Parathyroid adenoma (tissue), 2 donors: ENCODE measurements at regions not wholly inside any gene's neighbourhood (a gene's known extent, or its start where the extent isn't known, plus 50 kb on each side); places are given as distances from the start of the nearest gene placed in this dataset.

Source experiments
- H2AFZ ChIP-seq: fragments of 300-600 bp; sonication (generic); one replicate; pipeline ENCODE4 v1.7.0; 2017; ENCODE audit warnings: antibody characterized with exemption, mild to moderate bottlenecking
- H3K27ac ChIP-seq: fragments of 300-600 bp; sonication (generic); one replicate; pipeline ENCODE4 v1.7.0; 2017
- H3K27me3 ChIP-seq: fragments of 300-600 bp; sonication (generic); one replicate; pipeline ENCODE4 v1.7.0; 2017; ENCODE audit warnings: low read length; ENCODE audit not compliant: control insufficient read depth, insufficient read depth
- H3K36me3 ChIP-seq: fragments of 300-600 bp; sonication (generic); one replicate; pipeline ENCODE4 v1.7.0; 2017; ENCODE audit warnings: low read length; ENCODE audit not compliant: control insufficient read depth, insufficient read depth
- H3K4me1 ChIP-seq: fragments of 300-600 bp; sonication (generic); one replicate; pipeline ENCODE4 v1.7.0; 2017; ENCODE audit warnings: control low read depth
- H3K4me2 ChIP-seq: fragments of 300-600 bp; sonication (generic); one replicate; pipeline ENCODE4 v1.7.0; 2017; ENCODE audit warnings: low read length
- H3K4me3 ChIP-seq: fragments of 300-600 bp; sonication (generic); one replicate; pipeline ENCODE4 v1.7.0; 2017; ENCODE audit warnings: low read depth, low read length
- H3K79me2 ChIP-seq: fragments of 300-600 bp; sonication (generic); one replicate; pipeline ENCODE4 v1.7.0; 2017; ENCODE audit warnings: control low read depth
- H3K9ac ChIP-seq: fragments of 300-600 bp; sonication (generic); one replicate; pipeline ENCODE4 v1.7.0; 2017; ENCODE audit warnings: mild to moderate bottlenecking
- H3K9me3 ChIP-seq: fragments of 300-600 bp; sonication (generic); one replicate; pipeline ENCODE4 v1.7.0; 2017; ENCODE audit warnings: low read length; ENCODE audit not compliant: control insufficient read depth
- TF ChIP-seq, protein P1 (sequence below): fragments of 300-600 bp; sonication (generic); IDR thresholded peaks from one replicate; pipeline ENCODE4 v1.7.0; 2017; ENCODE audit warnings: antibody characterized with exemption, mild to moderate bottlenecking
- donor health status: primary hyperparathyroidism.

DNA sequence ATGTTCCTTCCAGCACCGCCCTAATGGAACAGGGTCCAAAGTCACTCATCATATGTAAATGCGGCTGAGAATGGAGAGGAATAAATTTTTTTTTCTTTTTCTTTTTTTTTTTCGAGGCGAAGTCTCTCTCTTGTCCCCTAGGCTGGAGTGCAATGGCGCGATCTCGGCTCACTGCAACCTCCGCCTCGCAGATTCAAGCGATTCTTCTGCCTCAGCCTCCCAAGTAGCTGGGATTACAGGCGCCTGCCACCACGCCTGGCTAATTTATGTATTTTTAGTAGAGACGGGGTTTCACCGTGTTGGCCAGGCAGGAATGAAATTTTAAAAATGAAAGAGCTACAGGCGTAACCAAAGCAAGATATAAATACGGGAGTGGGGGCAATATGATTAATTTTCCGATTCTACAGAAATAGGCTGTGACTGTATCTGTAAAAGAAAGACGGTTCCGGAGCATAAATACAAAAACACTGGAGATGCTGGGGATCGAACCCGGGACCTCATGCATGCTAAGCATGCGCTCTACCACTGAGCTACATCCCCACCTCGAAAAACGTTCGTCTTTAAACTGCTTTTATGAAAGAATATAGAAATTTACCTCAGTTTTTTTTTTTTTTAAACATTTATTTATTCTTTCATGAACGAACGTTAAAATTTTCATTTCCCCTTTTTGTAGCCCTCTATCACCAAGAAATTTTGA is 132.2 kb downstream of the GPX5 start:
- H3K9me3 ChIP-seq = no peaks in the 10 kb centered on the region
- H3K27ac ChIP-seq = no peak overlapping the region
- no peaks in the 10 kb centered on the region for H3K4me1 ChIP-seq
- H3K4me2 ChIP-seq = no peak overlapping the region
- no peak overlapping the region for H2AFZ ChIP-seq
- TF ChIP-seq, protein P1, sequence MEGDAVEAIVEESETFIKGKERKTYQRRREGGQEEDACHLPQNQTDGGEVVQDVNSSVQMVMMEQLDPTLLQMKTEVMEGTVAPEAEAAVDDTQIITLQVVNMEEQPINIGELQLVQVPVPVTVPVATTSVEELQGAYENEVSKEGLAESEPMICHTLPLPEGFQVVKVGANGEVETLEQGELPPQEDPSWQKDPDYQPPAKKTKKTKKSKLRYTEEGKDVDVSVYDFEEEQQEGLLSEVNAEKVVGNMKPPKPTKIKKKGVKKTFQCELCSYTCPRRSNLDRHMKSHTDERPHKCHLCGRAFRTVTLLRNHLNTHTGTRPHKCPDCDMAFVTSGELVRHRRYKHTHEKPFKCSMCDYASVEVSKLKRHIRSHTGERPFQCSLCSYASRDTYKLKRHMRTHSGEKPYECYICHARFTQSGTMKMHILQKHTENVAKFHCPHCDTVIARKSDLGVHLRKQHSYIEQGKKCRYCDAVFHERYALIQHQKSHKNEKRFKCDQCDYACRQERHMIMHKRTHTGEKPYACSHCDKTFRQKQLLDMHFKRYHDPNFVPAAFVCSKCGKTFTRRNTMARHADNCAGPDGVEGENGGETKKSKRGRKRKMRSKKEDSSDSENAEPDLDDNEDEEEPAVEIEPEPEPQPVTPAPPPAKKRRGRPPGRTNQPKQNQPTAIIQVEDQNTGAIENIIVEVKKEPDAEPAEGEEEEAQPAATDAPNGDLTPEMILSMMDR = no peak
- H3K27me3 ChIP-seq = peaks cover 3% of the 10 kb centered on the region
- H3K9ac ChIP-seq = no peak overlapping the region
- H3K4me3 ChIP-seq = no peak overlapping the region
- no peaks in the 10 kb centered on the region for H3K36me3 ChIP-seq
- H3K79me2 ChIP-seq = no peaks in the 10 kb centered on the region

DNA sequence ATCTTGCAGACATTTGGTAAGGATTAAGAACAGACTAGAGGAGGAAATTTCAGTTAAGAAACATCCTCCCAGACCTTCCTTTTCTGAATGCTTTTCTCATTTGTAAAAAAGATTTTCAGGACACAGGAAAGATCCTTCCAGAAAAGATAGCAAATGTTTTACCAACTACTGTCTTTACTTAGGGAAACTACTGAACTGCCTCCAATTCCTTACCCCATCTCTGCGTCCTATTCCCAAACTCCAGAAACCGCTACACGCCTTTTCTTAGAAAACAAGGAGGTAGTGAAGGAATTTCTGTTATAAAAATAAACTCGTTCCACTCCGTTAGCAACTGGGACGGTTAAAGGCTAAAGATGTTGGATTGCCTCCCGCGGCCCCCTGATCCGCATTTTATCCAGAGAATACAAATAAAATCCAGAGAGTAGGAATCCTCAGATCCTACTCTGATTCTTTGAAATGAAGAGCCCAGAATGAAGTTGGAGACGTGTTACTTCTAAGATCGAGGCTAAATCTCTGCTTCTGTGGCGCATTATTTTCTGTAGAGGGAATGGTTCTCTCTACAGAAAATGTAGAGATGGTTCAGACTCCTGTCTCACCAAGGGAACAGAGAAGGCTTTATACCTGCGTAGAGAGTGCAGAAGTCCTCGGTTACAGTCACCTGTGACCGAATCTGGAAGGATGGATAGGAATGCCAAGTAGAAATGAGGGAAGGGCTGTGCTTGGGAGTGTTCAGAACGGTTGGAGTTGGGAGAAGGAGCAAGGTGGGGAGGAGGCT is 133.0 kb downstream of the GPX5 start:
- H3K36me3 ChIP-seq = no peaks in the 10 kb centered on the region
- no peaks in the 10 kb centered on the region for H3K4me1 ChIP-seq
- no peak overlapping the region for H3K4me2 ChIP-seq
- no peak overlapping the region for H2AFZ ChIP-seq
- H3K4me3 ChIP-seq = no peak overlapping the region
- H3K27me3 ChIP-seq = peaks cover 3% of the 10 kb centered on the region
- no peaks in the 10 kb centered on the region for H3K79me2 ChIP-seq
- no peaks in the 10 kb centered on the region for H3K9me3 ChIP-seq
- H3K27ac ChIP-seq = no peak overlapping the region
- no peak overlapping the region for H3K9ac ChIP-seq
- TF ChIP-seq, protein P1 = no peak

DNA sequence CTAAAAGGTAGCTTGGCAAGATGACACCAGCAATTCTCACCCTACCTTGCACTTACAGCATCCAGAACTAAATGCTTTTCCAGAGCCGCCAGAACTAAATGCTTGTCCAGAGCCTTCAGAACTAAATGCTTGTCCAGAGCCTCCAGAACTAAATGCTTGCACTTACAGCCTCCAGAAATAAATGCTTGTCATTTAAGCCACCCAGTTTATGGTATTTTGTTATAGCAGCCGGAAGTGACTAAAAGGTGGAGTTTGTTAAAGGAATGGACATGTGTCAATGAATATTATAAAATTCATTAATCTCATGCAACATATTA is 133.5 kb downstream of the GPX5 start:
- no peak overlapping the region for H3K4me3 ChIP-seq

DNA sequence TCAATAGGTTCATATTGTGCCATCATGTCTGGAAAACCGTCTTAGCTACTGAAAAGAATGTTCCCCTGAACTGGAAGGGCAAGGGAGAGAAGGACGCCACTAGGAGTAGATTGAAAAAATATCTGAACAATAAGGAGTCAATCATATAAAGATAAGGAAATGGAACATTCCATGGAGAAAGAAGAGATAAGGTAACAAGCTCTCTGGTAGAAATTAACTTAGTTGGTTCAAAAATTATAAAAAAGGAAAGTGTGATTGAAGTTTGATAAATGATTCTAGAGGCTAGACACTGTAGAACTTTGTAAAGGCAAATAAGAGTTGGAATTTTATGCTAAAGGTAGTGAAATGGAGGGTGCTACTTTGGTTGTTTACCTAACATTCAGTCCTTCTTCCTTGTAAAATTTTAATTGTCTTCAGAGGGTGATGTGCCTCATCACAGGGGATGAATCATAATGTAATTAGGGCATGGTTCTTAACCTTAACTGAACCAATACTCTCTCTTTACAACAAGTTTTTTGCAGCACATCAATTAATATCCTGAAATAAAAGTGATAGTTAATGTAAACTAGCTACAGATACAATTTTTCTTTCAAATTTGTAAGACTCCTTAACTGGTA is 135.5 kb downstream of the GPX5 start:
- H3K4me3 ChIP-seq = no peak overlapping the region
- no peak overlapping the region for H3K9ac ChIP-seq
- H3K4me1 ChIP-seq = no peaks in the 10 kb centered on the region
- H3K27me3 ChIP-seq = peaks cover 3% of the 10 kb centered on the region
- H2AFZ ChIP-seq = no peak overlapping the region
- H3K27ac ChIP-seq = no peak overlapping the region
- H3K36me3 ChIP-seq = no peaks in the 10 kb centered on the region
- H3K9me3 ChIP-seq = no peaks in the 10 kb centered on the region
- H3K79me2 ChIP-seq = no peaks in the 10 kb centered on the region
- TF ChIP-seq, protein P1 = no peak
- no peak overlapping the region for H3K4me2 ChIP-seq

More for the DNA sequence above, 133.5 kb downstream of the GPX5 start:
- Histone ChIP-seq H3K9me3 (no peaks in the 10 kb centered on the region), H3K4me2 (no peak overlapping the region), H3K79me2 (no peaks in the 10 kb centered on the region), H3K4me1 (no peaks in the 10 kb centered on the region), H3K27ac (no peak overlapping the region), H3K36me3 (no peaks in the 10 kb centered on the region), H3K9ac (no peak overlapping the region), H2AFZ (no peak overlapping the region), H3K27me3 (peaks cover 3% of the 10 kb centered on the region)
- TF ChIP-seq, protein P1 = no peak
